Middle frontal gyrus (tissue), 1 donor: ENCODE measurements at regions not wholly inside any gene's neighbourhood (a gene's known extent, or its start where the extent isn't known, plus 50 kb on each side); places are given as distances from the start of the nearest gene placed in this dataset.
"Not testable (repeated sequence)": the region's sequence is repeated elsewhere in the genome, so short reads cannot be mapped to it uniquely, and the experiment has no call there.

Experiments
- DNase-seq: peaks from one replicate; pipeline ENCODE4 v3.0.0-alpha.2; 2015; ENCODE audit warnings: low spot score; ENCODE audit errors: extremely low spot score

DNA sequence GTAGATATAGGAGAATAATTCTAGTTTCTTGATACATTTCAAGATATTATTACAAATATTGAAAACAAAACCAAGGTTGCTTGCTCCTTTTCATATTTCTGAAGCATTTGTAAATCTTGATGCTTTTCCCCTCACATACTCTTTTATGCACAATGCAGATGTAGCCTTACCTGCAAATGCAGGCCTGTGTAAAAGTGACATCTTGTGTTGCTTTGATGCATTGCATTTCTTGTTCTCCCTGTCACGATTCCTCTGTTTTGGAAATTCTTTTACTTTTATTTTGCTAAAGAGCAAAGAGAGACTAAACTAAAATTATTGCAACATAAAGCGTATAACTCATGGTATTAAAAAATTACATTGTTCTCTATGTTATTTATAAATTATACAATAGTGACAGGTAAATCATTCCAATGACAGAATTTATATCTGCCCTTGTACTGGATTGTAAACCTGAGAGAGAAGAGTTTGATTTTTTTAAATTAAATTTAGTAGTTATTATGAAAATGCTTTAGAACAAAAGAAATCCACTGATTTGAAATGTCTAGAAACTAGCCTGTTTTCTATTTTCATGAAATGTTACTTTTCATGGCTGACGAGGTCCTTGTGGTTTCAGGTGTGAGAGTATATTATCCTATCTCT is 970.0 kb downstream of the MAT2B start:
- no peak for DNase-seq

DNA sequence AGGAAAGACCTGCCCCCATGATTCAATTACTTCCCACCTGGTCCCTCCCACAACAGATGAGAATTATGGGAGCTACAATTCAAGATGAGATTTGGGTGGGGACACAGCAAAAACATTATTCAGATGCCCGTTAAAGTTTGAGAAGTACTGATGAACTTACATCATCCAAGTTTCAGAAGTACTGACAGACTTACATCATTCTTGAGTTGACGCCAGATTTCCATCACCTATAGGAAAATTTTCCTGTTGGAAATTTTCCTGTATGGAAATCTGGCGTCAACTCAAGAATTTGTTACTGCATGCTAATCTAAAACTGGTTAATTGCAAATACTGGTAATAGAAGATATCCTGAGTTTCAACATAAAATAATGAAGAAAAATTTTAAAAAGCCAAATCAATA is 975.9 kb downstream of the MAT2B start:
- no peak for DNase-seq

DNA sequence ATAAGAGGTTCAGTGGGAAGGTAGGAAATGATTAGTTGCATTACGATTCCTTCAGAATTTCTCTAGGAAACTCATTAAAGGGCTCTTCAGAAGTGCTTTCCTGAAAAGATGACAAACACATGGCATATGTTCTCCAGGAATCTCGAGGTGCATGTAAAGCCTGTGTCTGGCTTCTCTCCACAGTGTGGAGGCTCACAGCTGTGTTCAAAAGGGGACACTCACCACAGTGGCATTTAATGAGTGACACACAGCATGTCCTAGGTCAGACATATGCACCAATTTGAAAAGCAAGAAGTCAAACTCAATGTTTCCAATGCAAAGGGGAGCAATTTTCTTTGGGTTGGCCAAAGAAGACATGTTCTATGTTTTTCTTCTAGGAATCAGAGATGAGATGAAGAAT is 976.9 kb downstream of the MAT2B start:
- DNase-seq = no peak

DNA sequence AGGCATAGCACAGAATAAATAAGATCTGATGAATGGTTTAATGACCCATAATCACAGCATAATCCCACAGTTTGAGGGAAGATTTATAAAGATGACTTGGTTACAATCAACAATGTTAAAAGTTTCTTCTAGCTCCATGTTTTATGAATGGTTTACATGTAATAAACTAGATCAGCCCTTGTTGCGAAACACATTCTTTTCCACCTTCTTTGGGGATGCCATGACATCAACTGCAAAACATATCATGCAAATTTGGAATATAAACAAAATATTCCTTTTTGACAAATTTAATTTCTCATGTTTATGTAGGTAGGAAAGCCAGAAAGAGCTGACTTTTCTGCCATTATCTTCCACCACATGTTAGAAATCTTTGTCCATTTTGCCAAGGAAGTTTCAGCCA is 979.5 kb downstream of the MAT2B start:
- no peak for DNase-seq

DNA sequence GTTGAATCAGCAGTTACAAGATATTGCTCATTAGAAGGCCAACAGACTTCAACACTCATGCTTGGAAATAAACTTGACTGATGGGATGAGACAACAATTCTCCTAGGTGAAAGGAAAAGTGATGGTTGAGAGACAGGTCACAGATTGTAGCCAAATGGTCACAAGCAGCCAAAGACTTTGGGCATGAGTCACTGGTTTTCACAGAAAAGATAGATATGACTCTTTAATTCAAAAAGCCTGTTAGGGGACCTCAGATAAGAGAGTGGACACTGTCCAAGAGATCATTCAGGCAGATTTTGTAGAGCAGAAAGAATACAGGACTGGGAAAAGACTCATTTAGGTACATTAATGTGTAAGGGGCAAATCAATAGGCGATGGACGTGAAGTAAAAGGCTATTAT is 982.5 kb downstream of the MAT2B start:
- no peak for DNase-seq

DNA sequence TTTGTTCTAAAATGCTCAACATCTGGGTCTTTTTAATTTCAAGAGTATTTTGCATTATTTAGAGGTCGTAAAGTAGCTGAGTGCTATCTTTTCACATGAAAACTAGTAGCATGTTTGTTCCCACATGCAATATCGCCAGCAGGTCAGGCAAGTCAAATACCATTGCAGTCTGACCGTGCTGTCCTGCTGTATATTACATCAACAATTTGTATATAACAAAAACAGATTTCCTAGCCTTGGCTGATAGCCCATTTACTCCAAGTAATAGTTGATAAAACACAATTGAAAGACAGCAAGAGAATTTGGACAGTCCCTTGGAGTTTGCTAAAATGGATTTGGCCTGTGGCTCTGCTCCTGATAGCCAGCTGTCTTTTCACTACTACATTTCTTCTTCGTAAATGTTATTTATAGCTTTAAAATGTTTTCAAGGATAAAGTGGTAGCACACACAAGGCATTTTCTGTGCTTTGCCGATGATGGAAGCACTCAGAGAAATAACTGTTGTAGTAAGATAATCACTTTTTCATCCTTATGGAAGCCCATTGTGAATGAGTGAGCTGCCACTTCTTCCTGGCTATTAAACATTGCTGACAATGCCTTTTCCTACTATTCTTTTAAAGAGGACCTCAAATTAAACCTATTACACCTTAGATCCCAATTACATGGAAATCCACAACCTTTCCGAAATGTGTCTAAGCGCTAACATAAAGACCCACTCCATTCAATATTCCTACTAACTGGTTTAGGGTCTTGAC is 992.1 kb downstream of the MAT2B start:
- no peak for DNase-seq

DNA sequence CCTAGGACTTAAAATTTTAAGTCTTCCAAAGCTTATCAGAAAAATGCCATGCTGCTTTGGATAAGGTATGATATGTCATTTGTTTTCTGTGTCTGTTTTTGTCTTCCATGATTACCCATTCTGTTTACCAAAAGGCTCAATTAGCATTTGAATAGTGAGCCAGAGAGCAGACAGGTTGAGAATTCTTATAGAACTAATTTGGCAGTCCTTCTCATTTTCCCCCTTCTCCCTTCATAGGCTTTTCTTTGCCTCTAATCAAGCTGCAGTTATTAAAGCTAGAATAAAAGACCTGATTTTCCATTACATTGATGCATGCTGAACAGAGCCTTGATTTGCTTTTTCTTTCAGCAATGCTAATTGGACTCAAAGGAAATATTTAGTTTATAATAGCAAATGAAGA is 993.0 kb downstream of the MAT2B start:
- no peak for DNase-seq

DNA sequence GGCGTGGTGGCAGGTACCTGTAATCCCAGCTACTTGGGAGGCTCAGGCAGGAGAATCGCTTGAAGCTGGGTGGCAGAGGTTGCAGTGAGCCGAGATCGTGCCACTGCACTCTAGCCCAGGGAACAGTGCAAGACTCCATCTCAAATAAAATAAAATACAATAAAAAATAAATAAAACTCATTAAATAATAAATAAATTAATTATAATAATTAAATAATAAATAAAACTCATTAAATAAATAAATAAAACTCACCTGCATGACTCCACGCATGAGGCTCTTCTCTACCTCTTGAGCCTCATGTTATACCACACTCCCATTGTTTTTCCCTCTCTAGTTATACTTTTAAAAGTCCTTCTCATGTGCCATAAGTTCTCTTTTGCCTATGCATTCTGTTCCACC is 995.4 kb downstream of the MAT2B start:
- DNase-seq = no peak

DNA sequence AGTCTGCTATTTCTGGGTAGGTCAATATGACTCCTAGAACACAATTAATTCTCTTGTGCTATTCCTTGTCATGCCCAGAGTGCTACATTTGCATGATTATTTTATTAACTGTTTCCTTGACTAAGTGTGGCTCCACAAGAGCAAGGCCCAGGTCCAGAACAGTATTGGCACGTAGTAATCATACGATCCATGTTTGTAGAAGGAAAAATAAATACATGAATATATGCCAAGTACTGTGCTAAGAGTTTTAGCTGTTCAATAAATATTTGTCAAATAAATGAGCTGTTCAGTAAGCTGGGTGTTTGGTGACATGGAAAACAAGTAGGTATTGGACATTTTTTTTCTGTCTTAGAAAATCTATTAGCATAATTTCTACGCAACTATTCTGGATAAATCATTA is 995.9 kb downstream of the MAT2B start:
- no peak for DNase-seq

DNA sequence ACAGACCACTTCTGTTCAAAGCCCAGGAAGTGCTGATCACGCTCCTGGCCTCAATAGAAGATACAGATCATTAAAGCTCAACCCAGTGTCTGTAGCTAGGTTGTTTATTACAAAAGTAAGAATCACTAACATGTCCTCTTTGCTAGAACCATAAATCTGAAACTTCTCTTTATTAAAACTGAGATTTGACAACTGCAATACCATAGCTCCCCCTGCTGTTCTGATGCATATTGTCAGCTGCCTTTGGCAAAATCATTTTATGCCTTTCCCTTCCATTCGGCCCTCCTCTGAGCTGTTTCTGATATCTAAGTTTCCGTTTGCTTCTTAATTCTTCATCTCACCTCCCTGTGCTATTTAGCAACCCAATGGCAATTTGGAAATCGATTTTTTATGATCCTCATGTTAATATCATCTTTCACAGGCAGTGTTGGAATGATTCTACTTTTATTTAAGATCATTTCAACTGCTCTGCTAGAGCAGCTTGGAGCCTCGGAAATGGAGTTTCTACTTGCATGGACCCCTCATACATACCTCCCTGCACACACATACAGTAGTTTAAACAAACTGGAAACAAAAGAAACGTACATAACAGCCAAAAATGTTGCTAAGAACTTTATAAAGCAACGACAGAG is 998.8 kb downstream of the MAT2B start:
- peak; percentile 59 for DNase-seq

DNA sequence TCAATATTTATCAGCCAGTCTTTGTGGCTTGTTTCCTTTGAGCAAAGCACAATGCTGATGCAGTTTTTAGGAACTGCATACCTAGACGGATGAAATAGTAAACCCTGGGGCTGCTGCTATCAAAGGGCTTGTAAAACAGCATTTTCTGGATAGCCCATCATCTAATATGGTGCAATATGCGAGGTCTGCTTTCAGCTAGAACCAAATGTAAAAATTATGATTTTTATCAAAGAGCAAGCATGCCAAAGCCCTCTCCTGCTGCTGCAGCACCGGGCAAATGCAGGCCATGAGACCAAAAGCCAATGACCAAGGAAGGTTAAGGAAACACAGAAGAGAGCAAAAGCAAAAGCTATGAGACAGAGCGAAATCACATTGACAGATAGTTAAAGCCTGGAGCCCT is 1000.4 kb downstream of the MAT2B start:
- no peak for DNase-seq

DNA sequence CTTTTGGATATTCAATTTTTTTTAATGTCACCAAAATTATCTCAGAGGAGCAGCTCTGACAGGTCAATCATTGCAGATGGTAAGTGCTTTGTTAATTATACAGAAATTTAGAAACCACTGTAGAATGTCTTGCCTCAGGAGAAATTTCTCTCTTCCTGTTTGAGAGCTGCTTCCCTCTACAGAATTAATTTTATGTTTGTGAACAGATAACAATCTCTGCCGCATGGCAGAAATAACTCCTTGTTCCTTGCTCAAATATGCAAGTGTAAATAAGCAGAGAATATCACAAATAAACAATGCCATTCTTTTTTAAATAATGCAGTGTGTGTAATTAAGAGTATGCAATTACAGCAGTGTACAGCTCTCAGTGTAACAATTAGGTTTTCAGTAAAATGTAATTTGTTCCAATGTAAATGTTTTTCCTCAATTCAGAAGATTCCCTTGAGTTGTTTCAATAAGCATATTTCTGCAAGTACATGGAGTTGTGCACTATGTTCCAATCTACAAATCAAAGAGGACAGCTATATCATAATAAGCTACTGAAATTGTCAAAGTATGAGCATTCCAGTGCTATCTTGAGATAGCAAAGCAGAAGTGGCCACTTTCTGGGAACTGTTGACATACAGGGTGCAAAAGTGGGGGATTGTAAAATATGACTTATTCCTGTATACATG is 1012.8 kb downstream of the MAT2B start:
- DNase-seq = no peak

DNA sequence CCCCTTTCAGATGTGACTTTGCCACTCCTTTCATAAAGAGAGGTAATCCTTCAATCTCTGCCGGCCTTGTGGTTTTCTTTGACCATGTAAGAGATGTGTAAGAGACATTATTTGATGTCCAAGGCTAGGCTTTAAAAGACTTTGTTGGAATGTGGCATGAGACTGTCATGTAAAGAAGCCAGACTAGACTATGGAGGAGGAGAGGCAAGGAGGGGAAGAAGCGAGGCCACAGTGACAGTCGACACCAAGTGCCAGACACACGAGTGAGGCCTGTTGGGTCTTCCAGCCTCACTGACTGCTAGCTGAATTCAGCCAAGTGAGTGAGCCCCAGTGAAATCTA is 1013.3 kb downstream of the MAT2B start:
- no peak for DNase-seq

DNA sequence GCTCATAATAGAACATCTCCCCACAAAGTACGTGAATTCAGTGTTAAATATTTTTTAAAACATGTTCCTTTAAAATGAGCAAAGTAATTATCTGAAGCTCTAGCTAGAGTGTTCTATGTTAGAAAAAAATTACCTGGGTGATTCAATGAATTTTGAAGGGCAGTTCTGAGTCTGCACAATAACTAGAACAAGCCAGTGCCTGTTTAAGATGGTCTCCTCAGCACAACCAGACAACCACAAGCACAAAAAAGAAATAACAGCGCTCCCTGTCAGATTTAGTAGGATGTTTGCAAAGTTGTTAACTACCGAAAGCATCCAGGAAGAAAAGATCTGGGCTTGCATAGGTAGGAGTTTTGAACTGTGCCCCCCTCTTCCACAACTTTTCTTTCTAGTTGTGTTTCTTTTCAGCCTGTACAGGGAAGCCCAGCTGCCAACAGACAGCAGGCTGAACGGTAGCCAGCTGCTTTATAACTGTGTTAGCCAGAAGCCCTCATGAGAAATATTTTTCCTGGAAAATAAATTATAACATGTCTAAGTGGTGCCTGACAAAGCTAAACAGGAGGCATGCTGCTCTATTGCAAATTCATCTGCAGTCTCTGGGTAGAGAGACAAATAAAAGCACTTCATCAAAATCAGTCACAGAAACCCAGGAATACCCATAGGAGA is 1026.9 kb downstream of the MAT2B start:
- no peak for DNase-seq

DNA sequence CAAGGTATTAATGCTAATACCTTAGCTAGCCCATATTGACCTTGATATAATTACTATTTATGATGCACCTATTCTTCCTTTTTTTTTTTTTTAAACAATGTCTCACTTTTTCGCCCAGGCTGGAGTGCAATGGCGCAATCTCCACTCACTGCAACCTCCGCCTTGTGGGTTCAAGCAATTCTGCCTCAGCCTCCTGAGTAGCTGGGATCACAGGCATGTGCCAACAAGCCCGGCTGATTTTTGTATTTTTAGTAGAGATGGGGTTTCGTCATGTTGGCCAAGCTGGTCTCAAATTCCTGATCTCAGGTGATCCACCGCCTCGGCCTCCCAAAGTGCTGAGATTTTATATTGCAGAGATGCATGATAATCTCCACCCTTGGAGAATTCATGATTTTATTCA is 1028.0 kb downstream of the MAT2B start:
- not testable (repeated sequence) for DNase-seq

DNA sequence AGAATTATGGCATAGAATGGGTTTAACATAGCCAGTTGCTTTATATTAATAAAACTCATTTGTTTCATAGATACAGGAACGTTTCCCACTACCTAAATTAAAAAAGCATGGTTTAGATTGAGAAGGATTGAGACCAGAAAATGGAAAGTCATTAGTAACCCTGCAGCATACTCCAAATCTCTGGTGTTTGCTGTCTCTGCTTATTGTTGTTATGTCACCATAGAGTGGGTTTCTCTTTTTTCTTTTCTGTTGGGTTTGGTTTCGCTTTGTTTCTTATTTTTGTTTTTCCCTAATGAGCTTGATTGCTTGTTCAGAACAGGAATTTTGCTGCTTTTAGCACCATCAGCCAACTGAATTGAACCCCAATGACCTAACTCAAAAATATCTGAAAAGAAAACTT is 1034.8 kb downstream of the MAT2B start:
- DNase-seq = no peak

DNA sequence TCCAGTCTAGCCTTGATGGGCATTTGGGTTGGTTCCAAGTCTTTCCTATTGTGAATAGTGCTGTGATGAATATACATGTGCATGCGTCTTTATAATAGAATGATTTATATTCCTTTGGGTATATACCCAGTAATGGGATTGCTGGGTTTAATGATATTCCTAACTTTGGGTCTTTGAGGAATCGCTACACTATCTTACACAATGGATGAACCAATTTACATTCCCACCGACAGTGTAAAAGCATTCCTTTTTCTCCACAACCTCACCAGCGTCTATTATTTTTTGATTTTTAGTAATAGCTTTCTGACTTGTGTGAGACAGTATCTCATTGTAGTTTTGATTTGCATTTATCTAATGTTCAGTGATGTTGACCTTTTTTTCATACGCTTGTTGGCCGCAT is 1040.1 kb downstream of the MAT2B start:
- DNase-seq = no peak

DNA sequence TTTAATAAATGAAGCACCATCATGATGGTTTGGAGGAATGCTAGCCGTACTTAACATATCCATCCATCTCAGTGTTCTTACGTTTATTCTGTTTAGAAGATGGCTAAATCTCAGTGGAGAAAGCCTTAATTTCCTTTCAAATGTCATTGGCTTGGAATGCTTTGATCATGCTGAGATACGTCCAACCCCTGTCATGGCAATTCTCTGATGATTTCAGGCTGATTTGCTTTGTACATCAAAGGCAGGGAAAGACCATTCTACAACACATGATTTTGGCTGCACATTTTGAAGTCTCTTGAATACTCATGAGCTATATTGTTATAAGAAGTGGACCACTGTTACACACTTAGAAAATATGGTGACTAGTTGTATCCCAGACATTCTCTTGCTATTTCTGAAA is 1048.4 kb downstream of the MAT2B start:
- DNase-seq = no peak

DNA sequence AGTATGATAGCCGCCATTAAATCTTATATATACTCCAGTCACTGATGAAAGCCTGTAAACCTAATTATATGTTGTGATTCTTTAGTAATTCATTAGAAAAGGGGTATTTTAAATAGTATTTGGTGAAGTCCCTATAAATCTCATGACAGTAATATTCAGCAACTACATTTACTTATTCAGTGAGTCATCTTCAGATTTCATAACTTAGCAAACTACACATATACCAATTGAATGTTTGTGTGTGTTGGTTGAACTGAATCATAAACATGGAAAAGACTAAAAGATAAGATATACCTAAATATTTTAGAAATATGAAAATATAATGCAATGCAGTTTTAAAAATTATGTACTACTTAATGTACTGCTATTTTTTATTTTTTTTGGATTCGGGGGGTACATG is 1050.4 kb downstream of the MAT2B start:
- DNase-seq = no peak

DNA sequence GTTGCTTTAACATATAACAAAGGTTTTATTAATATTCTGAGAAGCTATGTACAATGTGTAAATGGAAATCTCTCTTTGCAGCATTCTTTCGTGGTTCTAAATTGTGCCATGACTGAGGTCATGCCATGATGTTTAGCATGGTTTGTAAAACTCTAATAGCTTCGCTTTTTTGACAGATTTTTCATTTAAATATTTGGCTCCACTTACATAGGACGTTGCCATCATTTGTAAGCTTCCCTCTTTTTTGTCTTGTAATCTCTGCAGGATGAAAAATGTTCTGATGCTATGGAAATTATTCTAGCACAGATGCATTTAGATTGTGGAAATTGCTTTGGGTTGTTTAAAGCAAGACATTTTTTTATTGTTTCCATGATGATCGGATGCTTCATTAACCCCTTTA is 1054.8 kb downstream of the MAT2B start:
- no peak for DNase-seq

DNA sequence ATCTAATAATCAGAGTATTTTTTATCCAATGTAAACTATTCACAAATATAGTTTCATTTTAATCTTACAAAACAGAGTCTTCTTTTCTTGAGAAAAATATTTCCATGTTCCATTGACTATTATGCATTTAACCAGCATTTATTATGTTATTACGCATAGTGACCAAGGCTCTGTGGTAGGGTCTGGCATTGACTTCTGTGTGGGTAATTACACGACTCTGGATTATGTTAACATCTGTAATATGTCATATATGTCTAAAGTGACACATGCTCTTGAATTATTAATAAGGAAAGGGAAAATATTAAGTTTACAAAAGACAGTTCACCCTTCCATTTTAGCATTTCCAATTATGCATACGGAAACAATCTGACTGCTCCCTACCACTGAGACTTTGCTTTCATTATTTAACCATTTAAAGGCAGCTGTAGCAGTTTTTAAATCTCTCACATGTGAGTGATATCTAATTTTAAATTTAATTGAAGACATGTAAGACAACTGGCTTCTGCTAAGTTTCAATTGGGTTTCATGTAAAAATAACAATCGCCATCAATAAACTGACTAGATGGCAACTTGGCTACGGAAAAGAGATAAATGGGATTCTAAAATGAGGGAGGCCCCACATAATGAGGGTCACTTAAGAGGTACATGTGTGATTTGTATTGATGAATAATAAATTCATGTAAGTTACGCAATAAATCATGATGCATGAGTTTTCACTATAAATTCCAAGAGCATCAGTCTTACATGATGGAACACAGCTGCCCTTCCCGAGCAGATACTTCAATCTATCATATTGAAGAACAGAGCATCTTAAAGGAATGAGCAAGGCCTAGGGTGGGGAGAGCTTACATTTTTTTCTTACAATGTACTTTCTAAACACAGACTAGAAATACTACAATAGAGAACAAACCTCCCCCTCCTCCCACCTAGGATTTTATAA is 1056.8 kb downstream of the MAT2B start:
- no peak for DNase-seq
